GM20000 (cell line): ENCODE measurements at regions not wholly inside any gene's neighbourhood (a gene's known extent, or its start where the extent isn't known, plus 50 kb on each side); places are given as distances from the start of the nearest gene placed in this dataset.

Experiments used
- DNase-seq: peaks from one replicate; pipeline ENCODE4 v3.0.0; 2012; ENCODE audit warnings: low spot score
- TF ChIP-seq, protein P1 (sequence below): IDR thresholded peaks from 2 replicates; pipeline ENCODE4 v1.5.1; 2012; ENCODE audit warnings: mild to moderate bottlenecking, control low read depth; ENCODE audit errors: extremely low read depth, missing control alignments

DNA sequence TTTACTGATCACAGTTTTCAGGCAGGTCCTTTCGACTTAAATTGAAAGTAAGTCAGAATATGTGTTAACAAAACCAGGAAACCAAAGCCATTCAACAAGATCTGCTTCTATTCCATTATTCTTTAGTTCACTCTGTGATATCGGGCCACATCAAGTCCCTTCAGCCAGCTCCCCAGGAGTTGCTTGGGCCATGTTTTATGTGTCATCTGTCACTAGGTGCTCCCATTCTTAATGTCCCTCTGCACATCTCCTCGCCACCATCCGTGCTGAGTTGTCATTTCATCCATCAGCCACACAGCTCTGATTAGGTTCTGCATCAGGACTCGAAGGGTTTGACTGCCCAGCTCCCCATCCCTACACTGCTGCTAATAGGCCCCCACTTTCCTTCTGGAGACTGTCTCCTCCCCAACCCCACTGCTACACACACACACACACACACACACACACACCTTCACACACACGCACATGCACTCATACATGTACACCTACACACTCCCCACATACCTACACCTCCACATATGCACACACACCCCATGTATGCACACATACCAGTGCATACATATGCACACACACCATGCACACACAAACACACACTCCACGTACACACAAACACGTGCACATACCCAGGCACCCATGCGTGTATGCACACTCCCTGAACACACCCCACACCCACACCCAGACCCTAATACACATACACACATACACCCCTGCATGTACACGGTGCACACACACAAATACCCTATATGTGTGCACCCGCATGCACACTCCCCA is 143.3 kb upstream of the GMDS start:
- no peak for DNase-seq
- TF ChIP-seq, protein P1, sequence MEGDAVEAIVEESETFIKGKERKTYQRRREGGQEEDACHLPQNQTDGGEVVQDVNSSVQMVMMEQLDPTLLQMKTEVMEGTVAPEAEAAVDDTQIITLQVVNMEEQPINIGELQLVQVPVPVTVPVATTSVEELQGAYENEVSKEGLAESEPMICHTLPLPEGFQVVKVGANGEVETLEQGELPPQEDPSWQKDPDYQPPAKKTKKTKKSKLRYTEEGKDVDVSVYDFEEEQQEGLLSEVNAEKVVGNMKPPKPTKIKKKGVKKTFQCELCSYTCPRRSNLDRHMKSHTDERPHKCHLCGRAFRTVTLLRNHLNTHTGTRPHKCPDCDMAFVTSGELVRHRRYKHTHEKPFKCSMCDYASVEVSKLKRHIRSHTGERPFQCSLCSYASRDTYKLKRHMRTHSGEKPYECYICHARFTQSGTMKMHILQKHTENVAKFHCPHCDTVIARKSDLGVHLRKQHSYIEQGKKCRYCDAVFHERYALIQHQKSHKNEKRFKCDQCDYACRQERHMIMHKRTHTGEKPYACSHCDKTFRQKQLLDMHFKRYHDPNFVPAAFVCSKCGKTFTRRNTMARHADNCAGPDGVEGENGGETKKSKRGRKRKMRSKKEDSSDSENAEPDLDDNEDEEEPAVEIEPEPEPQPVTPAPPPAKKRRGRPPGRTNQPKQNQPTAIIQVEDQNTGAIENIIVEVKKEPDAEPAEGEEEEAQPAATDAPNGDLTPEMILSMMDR = no peak

DNA sequence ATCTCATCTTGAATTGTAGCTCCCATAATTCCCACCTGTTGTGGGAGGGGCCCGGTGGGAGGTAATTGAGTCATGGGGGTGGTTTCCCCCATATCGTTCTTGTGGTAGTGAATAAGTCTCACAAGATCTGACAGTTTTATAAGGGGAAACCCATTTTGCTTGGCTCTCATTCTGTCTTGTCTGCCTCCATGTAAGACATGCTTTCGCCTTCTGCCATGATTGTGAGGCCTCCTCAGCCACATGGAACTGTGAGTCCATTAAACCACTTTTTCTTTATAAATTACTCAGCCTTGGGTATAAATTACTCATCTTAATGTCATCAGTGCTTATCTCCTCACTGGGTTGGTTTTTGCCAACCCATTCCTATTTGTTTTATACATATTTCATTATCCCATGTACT is 142.0 kb upstream of the GMDS start:
- DNase-seq = no peak
- TF ChIP-seq, protein P1 = no peak

DNA sequence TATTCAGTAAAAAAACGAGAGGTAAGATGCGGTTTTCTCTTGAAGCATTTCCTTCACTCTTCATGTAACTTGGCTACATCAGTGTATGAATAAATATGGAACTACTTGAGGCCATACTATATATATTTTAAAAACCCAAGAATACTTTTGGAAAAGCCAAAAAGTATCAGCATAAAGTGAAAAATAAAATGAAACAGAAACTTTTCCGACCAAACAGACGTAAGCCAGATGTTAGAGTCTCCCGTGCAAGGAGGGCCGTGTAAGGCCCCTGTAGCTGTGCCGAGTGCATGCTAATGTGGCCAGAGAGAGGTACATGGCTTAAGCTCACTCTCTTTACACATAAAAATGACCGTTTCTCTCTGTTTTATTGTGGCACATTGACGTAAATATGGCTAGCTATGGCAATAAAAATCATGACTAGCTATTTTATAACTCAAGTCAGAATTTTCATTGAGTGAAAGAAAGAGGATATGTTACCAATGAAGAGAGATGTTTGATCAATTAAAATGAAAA is 140.1 kb upstream of the GMDS start:
- TF ChIP-seq, protein P1 = no peak
- DNase-seq = no peak

DNA sequence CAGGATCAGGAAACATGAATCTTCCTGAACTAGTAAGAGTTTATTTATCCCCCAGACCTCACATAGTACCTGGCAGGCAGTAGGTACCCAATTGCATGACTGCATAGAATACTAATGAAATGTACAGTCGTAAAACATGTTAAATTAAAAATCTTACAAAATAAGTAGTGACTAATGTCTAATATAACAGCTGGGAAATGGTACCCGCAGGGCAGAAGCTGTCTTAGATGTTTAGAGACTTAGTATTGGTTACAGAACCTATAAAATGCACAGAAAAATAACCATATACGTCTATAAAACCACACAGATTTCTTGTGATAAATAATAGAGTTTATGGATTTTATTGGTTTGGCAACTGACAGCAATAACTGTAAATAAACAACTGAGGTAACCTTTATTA is 139.1 kb upstream of the GMDS start:
- DNase-seq = no peak
- TF ChIP-seq, protein P1 = no peak

- DNase-seq = no peak
- TF ChIP-seq, protein P1 = no peak
Observed at GRCh38 chr6:2381872-2382661, 136.7 kb upstream of the GMDS start.

GRCh38 chr6:2378891-2379652 is 133.7 kb upstream of the GMDS start:
- TF ChIP-seq, protein P1 = no peak
- no peak for DNase-seq
